HG03460 (cell line): ENCODE measurements at regions not wholly inside any gene's neighbourhood (a gene's known extent, or its start where the extent isn't known, plus 50 kb on each side); places are given as distances from the start of the nearest gene placed in this dataset.
"Not testable (repeated sequence)": the region's sequence is repeated elsewhere in the genome, so short reads cannot be mapped to it uniquely, and the experiment has no call there.

Experiments used
- ATAC-seq: cut with Tn5 transposase; IDR thresholded peaks from one replicate; pipeline ENCODE4 v1.9.1; 2021; ENCODE audit not compliant: unreplicated experiment

DNA sequence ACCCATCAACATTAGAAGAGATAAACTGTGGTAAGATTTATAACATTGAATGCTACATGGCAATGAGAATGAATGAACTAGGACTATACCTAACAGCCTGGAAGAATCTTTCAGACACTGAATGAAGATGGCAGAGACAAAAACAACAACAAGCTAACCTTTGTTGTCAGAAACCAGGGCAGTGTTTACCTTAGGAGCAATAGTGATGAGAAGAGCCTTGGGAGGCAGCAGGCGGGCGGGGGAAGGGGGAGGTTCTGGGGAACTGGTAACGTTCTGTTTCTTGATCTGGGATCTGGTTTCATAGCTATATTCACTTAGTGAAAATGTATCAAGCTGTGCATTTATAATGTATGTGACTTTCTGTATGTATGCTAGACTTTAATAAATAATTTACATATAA is 139.0 kb upstream of the TNRC6C start:
- no peak for ATAC-seq

GRCh38 chr17:77821114-77821513 is 137.4 kb upstream of the TNRC6C start:
- ATAC-seq, result no peak

GRCh38 chr17:77822302-77823030 is 136.0 kb upstream of the TNRC6C start:
- no peak for ATAC-seq

GRCh38 chr17:77824102-77824779 is 134.3 kb upstream of the TNRC6C start:
- ATAC-seq, result no peak

GRCh38 chr17:77824780-77825280 is 133.7 kb upstream of the TNRC6C start:
- no peak for ATAC-seq

GRCh38 chr17:77825621-77826020 is 132.9 kb upstream of the TNRC6C start:
- no peak for ATAC-seq

- ATAC-seq, result no peak
Measured at GRCh38 chr17:77826132-77826873, 132.2 kb upstream of the TNRC6C start.

DNA sequence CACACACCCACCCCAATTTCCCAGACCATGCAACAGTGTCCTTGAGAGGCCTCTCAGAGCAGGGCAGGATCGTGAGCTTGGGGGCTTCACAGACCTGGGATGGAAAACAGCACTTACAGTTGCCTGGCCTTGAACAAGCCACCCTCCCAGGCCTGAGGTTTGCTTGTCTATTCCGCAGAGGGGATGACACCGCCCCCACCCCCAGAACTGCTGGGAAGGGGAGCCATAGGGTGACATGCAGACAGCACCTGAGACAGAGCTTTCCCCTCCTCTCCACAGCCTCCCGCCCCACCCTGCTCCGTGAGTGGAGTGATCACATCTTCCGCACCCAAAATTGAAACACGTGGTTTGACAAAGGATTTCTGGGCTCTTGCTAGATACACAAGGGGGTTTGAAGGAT is 131.5 kb upstream of the TNRC6C start:
- no peak for ATAC-seq

- ATAC-seq, result no peak
Measured at GRCh38 chr17:77827511-77827910, 131.0 kb upstream of the TNRC6C start.

DNA sequence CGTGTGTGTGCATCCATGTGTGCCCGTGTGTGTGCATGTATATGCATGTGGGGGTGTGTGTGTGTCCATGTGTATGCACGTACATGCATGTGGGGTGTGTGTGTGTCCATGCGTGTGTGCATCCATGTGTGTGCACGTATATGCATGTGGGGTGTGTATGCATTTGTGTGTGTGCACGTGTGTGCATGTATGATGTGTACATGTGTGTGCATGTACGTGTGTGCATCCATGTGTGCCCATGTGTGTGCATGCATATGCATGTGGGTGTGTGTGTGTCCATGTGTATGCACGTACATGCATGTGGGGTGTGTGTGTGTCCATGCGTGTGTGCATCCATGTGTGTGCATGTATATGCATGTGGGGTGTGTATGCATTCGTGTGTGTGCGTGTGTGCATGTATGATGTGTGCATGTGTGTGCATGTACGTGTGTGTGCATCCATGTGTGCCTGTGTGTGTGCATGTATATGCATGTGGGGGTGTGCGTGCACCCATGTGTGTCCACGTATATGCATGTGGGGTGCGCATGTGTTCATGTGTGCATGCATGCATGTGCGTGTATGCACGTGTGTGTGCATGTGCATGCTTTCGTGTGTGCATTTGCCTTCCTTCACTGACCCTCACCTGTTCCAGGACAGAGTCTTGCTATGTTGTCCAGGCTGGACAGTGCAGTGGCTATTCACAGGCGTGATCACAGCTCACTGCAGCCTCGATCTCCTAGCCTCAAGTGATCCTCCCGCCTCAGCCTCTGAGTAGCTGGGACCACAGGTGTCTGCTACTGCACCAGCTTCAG is 129.6 kb upstream of the TNRC6C start:
- no peak for ATAC-seq

DNA sequence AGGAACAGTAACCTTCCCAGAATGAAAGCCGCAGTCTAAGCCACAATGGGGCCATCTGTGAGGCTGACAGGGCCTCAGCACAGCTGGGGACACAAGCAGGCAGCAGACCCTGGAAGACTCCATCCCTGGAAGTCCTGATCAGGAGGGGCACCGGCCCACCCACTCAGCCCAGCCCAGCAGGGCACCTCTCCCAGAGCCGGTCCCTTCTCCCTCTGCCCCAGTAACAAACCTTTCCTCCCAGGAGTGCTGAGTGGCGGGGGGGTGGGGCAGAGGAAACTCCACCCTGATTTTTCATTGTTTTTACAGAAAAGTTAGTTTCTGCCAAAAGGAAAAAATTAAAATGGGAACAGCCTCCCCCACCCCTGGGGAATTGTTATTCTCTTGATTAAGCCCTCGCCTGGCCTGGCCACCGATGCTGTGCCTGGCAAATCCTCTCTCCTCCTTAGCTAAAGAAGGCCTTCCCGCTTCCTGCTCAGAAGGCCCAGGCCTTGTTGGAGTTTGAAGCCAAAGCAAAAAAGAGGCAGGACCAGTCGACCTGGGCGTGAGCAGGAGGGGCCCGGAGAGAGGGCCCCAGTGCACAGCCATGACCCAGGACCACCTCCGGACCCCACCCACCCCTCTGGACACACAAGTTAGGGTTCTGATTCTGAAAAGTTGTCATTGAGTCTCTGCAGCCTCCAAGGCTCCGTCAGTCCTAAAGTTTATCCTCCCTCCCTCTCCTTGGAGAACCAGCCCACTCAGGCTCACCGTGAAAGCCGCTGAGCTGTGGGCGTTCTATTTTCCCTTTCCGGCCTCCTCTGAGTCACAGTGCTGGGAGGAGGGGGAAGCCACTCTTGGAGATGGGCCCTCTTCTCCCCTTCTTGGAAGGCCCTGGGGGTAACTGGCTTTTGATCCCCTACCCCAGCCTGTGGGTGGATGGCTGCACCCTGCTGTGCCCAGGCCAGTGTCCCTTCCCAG is 128.4 kb upstream of the TNRC6C start:
- no peak for ATAC-seq

GRCh38 chr17:77830816-77831473 is 127.6 kb upstream of the TNRC6C start:
- no peak for ATAC-seq

- no peak for ATAC-seq
Measured at GRCh38 chr17:77831474-77832179, 126.9 kb upstream of the TNRC6C start.

DNA sequence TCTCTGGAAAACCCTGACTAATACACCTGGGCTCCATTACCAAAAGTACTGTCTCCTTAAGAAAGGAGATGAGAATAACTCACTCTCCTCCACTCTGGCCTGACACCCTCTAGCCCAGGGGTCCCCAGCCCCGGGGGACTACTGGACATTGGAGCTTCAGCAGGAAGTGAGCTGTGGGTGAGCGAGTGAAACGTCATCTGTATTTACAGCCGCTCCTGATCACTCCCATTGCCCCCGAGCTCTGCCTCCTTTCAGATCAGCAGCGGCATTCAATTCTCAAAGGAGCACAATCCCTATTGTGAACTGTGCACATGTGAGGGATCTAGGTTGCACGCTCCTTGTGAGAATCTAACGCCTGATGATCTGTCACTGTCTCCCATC is 126.3 kb upstream of the TNRC6C start:
- ATAC-seq, result no peak

DNA sequence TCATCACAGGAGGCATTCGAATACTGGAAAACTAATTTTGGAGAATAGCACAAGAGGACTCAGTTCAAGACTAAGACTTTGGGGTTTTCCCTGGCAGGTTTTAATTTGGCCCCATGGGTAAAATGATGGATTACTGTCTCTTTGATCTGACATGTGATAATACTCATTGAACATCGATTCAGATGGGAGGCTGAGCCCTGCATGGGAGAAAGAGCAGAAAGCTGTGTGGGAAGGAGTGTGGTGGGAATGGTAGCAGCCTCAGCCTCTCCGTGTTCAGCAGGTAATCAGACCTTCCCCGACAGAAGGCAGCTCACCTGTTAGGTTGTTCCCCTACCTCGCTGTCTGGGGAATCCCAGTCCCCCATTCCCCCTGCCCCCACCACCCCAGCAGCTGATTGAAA is 124.7 kb upstream of the TNRC6C start:
- no peak for ATAC-seq

DNA sequence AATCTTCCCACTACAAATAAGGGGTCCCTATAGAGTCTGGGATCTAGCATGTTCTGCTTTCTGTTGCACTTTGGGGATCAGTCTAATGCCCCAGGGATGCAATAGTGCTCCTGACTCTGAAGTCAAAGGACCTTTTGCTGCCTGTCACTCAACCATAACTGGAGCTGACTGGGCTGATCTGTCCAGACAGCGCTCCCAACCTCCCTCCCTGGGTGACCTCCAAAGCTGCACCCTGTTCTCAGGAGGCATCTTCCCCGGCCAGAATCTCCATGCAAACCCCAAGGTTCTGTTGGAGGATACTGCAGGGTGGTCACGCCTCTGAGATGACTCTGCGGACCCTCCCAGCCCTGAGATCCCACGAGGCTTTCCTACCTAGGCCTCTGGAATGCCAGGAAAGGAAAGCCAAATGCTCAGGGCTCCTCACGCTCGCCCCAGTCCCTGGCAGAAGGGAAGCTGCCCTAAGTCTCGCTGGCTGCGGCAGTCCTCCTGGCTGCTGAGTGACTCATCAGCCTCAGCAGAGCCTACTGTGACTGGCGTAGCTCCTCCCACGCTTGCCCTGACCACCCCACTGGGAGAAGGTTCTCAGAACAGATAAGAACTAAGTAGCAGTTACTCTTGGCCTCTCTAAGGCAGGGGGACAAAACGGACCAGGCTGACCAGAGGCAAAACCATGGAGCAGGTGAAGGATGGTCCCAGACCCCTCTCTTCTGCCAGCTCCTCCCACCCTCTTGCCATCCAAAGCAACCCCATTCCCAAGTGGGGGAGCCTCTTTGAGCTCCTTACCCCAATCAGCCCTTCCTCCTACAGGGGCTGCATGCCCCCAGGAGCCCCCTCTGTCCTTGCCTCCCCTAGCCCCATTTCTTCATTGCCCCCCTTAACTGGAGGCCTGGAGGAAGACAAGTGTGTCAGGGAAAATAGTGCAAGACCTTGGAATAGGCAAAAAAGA is 124.1 kb upstream of the TNRC6C start:
- no peak for ATAC-seq

- no peak for ATAC-seq
Measured at GRCh38 chr17:77836557-77837041, 121.9 kb upstream of the TNRC6C start.

DNA sequence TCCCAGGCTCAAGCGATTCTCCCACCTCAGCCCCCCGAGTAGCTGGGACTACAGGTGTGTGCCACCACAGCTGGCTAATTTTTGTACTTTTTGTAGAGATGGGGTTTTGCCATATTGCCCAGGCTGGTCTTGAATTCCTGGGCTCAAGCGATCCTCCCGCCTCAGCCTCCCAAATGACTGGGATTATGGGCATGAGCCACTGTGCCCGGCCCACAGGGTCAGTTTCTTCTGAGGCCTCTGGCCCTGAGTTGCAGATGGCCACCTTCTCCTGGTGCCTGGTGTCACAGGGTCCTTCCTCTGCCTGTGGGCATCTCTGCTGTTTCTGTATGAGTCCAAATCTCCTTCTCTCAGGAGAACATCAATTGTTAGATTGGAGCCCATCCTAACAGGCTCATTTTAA is 121.4 kb upstream of the TNRC6C start:
- not testable (repeated sequence) for ATAC-seq
